ENCODE measurements at regions not wholly inside any gene's neighbourhood (a gene's known extent, or its start where the extent isn't known, plus 50 kb on each side); places are given as distances from the start of the nearest gene placed in this dataset.
A peak's percentile ranks its signal among the peaks of the same experiment; 100 is the strongest.

DNA sequence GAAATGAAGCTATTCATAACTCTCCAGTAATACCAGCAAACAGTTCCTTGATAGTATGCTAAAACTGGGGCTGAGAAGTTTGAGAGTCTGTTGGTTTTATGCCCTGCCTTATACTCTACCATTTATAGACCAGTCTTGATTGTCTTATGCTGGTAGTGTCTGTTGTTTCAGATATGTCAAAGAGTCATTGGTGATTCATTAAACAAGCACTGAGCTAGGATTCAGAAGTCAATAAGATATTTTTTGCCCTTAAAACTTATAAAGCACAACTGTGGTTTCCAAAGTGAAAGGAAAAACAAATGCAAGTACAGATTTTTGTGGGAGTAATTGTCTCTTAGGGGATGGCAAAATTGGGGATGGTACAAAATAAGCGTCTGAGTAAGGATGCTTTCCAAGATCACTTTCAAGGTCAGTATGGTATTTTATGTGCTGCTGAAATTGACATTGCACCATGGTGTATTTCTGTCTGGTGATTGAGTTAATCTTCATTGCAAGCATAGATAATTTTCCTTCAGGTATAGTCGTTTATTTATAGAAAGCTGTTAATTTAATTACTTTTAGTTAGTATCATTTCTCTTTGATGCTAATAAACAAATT, 289.5 kb upstream of the E2F7 start:
- no peak for DNase-seq (ENCODE audit: low spot score)
- FAIRE-seq = no peak

DNA sequence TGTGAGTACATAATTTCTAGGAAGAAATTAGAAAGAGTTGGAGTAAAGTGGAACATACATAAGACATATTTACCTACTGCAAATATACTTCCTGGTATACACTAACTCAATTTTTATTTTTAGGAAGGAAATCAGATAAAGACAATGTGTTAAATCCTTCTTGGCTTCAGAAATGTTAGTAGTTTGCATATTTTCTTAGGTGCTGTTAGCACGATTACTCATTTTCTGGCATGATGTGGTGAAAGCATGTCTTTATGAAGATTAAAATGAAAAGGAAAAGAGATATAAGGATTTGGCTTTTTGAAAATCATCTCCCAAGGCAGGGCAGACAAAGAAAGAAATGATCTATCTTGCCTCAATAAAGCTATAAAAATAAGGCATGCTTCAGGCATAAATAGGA, 287.6 kb upstream of the E2F7 start:
- FAIRE-seq = no peak
- no peak for DNase-seq (ENCODE audit: low spot score)

DNA sequence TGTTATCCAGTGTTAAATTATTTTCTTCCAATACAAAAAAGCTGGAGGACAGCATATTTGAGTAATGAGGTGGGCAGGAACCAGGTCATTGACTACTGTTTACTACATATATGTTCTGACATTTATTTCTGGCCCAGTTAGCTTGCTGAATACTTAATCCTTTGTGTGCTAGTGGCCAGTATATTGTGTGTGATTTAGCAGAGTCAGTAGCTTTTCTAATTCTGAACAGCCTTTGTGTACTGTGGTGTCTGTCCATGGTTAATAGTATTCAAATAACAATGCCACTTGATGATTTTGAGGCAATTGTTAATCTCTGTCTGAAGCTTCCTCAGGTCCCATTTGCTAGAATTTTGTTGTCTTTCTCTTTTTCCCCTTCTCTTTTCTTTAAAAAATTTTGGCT, 286.5 kb upstream of the E2F7 start:
- no peak for DNase-seq (ENCODE audit: low spot score)
- no peak for FAIRE-seq

DNA sequence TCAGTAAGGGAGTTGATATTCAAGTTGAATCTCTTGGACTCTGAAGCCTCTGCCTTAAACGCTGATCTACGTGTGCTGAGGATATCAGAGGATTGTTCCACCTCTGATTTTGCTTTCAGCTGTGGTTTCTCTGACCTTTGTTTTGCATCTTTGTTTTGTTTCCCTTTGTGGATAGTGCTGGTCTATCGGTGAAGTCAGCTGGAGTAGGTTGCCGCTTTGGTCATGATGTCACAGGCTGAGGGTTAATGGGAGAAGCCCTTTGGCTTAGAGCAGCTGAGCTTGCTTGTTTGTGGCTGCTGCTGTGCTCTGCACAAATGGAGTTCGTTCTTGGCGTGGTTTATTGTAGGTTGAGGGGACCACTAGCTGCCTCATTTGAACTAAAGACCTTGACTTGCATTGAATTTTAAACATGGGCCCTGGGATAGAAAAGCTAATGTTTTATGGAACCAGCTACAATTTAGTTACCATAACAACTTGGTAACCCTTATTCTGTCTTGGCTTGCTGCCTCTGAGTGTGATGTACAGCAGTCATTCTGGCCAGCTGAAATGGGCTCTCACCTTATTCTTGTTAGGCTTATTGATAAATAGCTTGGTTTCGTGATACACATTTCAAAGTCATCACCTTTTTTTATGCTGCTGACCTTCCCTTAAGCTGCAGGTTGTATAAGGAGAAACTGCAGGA, 284.5 kb upstream of the E2F7 start:
- DNase-seq (ENCODE audit: low spot score) = no peak
- no peak for FAIRE-seq

DNA sequence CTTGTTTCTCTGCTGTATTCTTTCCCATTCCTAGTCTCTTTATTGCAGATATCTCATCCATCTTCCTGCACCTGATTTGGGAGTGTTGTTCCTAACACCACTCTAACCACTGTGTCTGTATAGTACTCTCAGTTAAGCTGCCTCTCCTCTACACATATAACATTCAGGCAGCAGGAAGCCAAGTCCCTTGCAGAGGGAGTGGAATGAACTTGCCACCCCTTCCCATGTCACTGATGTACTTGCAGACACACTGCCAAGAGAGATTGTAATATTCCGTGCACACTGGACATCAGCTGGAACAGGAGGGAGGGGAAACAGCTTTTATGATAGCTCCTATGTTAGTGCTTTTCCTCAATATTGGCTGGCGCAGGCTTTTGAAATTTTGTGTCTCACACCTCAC, 281.6 kb upstream of the E2F7 start:
- FAIRE-seq = no peak
- DNase-seq (ENCODE audit: low spot score) = no peak

DNA sequence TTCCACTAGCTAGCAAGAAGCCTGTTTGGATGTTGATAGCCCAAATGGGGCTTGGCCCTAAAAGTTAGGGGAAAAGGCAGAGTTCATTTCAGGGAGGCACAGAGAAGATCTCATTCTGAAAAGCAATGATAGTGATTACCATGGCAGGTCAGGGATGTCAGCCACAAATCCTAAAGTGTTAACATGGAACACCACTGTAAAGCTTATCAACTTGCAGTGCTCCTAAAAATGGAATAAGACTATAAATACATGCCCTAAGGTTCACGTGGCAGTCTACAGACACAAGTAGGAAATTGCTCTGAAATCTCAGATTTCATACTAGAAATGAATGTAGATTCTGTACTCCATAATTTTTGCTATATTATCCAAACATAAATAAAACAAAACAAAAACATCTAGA, 280.0 kb upstream of the E2F7 start:
- no peak for FAIRE-seq
- no peak for DNase-seq (ENCODE audit: low spot score)

DNA sequence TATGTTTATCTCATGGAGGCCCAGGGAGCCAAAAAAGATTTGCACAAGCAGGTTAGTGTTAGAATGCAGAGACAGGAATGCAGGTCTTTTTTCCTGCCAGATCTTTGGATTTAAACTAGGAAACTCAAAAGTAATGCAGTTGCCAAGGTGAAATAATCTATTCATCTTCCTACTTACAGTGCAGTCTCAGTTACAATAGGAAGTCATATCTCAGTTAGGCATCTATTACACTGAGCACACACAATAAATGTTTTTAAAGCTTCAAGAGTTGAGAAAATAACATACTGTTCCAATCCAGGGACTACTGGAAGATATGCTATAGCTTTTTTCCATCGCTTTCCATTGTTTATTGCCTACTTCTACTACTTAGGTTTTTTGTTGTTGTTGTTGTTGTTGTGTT, 279.3 kb upstream of the E2F7 start:
- FAIRE-seq = no peak
- no peak for DNase-seq (ENCODE audit: low spot score)

DNA sequence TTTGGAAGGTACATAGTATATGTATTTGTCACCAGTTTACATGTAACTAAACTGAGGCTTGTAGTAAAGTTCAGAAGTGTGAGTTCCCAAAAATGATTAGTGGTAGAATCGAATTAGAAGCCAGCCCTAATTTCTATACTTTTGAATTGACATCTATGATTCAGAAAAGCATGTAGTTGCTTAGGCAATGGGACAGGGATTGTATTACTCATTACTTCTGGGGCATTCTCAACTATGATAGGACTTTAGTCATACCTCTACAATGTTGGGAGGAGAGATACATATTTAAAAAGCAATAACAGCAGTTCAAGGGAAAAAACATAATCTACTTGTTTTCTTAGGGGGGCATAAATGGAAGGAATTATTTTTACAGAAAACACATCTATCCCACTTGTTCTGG, 277.9 kb upstream of the E2F7 start:
- DNase-seq (ENCODE audit: low spot score) (no peak), FAIRE-seq (no peak)

DNA sequence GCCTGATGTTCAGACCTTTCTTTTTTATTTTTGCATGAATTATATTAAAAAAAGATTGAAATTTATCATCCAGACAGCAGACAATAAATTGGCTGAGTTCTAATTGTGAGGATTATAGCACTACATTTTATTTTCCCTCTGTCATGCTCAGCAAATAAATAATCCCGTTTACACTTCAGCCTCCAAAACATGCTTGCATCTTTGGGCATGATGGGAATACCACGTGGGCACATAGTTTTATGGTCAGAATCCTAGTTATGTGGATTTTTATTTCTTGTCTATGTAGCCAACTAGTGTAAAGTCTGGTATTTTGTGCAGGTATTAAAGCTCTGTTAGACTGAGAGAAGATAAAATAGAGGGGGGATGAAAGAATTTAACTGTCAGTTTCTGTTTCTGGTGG, 276.9 kb upstream of the E2F7 start:
- FAIRE-seq (no peak), DNase-seq (ENCODE audit: low spot score) (no peak)

DNA sequence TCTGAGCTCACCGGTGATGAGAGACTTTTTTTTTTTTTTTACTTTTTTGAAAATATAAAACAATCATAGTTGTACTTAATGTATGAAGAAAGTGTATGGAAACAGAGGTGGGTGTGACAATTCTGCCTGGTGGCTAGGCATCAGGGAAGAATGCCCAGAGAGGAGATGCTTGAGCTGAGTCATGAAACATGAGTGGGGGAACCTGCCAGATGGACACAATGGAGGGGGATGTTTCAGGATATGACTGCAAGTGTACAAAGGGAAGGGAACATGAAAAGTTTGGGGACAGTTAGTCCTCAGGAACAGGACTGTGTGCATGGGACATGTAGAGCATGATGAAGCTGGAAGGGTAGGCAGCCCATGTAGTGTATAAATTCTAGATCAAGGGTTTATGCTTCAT, 274.2 kb upstream of the E2F7 start:
- FAIRE-seq (no peak), DNase-seq (ENCODE audit: low spot score) (no peak)

DNA sequence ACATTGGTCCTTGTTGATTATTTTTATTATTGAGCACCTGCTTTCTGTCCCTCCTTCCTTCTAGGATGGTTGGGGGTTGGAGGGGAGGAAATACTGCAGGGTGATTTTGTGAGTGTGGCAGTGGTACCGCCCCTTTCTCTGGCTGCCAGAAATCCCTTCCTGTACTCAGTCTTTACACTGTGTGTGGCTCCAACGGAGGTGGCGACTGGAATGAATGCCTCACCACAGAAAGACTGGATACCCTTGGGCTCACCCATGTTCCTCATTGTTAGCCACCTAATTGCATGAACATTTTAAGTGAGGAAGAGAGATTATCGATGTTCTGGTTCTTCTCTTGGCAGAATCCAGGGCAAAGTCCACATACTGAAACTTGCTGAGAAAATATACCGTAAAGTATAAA, 272.0 kb upstream of the E2F7 start:
- DNase-seq (ENCODE audit: low spot score) = no peak
- FAIRE-seq = no peak

DNA sequence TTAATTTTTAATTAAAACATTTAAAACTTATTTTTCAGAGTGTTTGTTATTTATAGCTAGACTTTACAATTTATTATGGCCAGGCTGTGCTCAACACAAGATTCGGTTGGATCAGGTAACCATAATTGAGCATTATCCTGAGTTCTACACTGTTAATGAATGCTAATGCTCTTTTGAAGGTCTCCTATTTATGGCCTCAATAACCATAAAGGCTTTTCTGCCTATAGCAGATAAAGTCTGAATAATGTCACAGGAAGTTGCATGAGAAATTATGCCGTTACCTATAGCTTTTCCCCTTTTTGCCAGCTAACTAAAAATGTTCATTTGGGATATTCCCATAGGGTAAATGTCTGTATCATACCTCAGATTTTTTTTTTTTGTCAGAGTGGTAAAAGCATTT, 269.4 kb upstream of the E2F7 start:
- FAIRE-seq (no peak), DNase-seq (ENCODE audit: low spot score) (no peak)

DNA sequence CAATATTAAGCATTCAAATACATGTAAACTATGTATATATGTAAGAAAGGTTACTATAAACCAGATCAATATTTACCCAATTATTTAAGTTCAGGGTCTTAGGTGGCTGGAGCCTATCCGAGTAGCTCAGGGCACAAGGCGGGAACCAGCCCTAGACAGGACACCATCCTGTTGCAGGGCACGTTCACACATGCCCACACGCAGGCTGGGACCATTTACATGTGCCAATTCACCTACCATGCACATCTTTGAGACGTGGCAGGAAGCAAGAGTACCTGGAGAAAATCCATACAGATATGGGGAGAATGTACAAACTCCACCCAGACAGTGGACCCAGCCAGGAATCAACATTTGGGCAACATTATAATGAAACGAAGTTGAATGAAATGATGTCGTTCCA, 263.0 kb upstream of the E2F7 start:
- FAIRE-seq (no peak), DNase-seq (ENCODE audit: low spot score) (no peak)

DNA sequence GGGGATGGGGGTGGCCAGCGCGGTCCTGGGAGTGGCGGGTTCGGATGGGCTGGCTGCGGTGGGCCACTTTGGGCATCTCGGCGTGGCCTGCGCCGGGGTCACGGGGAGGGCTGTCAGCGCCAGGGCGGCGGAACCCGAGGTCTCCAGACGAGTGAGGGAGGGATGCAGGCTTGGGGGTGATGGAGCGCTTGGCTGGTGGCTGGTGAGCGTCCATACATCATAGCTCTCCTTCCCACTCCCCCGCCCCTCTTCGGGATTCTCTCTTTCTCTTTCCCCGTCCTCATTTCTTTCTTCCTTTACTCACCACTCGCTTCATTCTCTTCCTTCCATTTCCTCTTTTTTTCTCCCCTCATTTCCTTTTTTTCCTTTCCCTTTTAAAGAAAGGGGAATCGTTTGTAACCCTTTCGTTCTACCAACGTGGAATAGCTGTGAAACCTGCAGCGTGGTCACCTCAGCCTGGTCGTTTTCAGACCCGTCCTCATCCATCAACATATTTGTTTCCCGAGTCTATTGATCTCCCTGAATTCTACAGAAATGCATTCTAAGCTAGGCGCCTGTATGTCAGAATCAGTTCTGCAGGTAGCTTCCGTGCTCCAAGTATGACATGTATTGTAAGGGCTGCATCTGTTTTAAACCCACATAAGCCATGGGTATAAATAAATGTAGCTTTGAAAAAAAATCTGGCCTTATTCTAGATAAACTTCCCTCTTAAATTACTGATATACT, 260.3 kb upstream of the E2F7 start:
- DNase-seq (ENCODE audit: low spot score) (no peak), FAIRE-seq (no peak)

DNA sequence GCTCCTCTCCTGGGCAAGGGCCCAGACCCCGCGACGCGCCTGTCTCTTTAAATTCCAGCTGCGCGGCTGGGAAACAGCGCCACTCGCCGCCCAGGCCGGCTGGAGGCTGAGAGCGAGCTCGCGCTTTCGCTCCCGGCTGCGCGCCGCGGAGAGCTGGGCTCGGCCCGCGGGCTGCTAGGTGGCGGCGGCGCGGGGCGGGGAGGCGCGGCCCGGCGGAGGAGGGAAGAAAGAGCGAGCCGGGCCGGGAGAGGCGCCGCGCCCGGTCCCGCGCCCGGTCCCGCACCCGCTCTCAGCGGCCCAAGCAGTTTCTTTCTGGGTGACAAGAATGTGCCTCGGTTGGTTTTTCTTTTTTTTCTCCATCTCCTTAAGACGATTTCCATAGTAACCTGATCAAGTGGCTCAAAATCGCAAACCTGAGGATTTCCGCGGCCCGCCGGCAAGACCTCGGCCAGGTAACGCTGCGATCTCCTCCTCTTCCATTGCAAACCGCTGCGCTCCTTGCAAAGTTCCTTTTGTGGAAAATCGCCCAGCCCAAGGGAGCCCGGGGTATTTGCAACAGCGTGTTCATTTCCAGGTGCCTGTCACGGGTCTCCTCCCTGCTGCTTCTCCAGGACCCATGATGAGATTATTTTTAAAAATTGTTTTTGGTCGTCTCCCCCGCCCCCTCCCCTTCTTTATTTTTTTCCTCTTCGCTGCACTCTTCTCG, 259.5 kb upstream of the E2F7 start:
- FAIRE-seq = no peak
- DNase-seq (ENCODE audit: low spot score) = peak; percentile 26

DNA sequence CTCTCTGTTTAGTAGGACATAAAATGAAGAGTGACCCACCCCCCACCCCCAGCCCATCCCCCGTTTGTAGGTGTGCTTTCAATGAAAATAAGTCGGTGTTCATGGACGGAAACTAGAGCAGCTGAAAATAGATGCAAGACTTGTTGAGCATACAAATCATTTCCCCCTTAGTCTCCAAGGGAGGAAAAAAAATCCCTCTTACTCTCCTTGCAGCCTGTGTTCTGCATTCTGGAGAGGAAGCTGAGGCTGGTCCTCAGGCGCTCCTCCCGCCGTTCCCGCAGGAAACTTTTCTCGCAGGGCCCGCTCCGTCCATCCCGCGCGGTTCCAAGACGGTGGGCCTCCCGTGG, 259.0 kb upstream of the E2F7 start:
- DNase-seq (ENCODE audit: low spot score) = no peak
- no peak for FAIRE-seq

DNA sequence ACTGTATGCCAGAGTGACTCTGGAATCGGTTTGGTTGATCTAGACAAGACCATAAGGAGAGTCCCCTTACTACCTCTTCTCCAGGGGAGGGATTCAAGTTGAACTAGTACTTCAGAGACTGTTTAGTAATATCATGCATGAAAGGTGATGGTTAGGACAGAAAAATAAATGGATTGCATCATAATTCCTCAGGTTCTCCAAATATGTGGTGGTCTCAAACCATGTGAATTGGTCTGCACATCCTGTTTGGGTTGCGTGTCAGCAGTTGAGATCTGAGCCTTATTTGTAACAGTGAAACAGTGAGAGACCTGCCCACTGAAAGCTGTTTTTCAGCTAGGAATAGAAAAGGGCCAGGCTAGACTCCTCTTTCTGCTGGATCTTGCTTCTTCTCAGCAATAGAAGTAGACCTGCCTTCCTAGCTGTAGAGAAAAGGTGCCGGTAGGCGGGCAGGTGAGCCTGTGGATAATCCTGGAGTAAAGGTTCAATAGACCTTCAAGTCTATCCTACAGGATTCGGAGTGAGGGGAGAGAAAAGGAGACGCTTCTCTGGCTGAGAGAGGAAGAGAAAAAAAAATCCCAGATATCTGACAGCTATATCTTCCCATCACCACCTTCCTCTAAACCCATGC, 258.5 kb upstream of the E2F7 start:
- FAIRE-seq (no peak), DNase-seq (ENCODE audit: low spot score) (no peak)

DNA sequence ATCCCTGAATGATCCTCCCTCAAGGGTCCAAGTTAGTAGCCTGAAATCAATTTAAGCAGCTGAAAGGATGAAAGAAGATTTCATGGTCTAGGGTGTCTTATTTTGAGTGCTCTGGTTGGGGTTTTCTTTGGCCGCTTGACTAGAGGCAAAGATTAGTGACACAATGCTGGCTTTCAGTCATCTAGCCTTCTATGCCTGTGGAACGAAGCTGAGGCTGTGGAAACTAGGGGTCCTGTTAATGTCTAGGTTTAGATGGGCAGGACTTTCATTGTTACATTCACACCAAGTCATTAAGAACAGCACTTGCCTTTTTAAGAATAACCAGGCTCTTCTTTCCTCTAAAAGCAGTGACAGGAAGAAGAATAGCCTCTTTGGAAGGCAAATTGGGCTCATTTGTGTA, 253.8 kb upstream of the E2F7 start:
- FAIRE-seq (no peak), DNase-seq (ENCODE audit: low spot score) (no peak)

DNA sequence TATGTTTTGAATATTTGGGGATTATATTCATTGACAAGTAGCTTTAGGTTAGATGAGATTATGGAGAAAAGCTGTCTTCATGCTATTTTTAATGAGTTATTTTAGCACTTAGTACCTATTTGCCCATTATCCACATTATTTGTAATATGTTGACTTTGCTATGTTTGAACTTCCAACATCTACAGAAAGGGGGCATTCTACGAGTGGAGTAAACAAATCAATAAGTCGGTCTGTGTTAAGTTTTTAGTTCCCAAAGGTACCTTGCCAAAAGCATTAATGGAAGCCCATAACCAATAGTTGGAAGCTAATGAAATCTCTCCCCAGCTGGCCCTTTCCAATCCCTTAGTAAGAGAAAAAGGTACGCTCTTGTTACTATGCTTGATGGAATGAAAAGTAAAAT, 250.0 kb upstream of the E2F7 start:
- DNase-seq (ENCODE audit: low spot score) = no peak
- no peak for FAIRE-seq

DNA sequence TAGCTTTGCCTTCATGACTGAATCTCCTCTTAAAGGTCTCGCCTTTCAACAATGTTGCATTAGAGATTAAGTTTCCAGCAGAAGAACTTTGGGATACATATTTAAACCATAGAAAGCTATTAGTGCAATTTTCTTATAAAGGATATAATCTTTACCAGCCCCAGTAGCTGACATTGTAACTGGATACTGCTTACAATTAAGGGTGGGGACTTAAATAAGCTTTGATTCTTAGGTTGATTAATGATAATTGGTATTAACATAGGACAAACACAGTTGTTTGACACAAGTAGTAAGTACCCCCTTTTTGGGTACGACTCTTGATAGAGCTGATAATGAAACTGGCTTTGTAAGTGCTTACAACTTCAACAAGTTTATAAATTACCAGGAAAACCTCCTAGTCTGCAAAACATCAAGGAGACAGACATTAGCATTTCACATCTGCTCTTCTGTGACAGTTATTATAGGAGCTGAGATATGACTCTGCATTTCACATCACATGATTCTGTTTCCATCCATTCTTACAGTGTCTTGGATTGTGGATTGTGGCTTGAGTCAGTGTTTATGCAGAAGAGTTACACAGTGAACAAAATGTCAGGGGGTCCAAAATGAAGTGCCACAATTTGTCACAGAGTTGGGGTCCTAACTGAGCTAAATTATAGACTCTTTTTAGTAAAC, 249.1 kb upstream of the E2F7 start:
- no peak for DNase-seq (ENCODE audit: low spot score)

DNA sequence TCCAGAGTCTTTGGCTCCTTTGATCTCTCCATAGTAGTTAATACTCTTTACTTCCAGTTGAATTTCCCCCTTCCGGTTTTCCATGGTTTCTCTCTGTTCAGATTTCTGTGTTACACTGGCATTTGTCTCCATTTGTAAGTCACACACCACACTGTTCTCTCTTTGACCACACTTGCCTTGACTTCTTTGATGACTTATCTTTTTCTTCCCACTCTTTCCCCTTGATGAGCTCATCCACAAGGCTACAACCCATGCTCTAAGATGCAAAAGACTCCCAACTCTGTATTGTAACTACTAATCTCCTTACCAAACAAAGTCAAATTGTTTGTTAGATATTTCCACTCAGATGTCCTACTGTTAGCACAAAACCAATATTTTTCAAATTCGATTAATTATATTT, 242.7 kb upstream of the E2F7 start:
- FAIRE-seq = no peak
- DNase-seq (ENCODE audit: low spot score) = no peak

More for the DNA sequence above, 249.1 kb upstream of the E2F7 start:
- FAIRE-seq = no peak

DNA sequence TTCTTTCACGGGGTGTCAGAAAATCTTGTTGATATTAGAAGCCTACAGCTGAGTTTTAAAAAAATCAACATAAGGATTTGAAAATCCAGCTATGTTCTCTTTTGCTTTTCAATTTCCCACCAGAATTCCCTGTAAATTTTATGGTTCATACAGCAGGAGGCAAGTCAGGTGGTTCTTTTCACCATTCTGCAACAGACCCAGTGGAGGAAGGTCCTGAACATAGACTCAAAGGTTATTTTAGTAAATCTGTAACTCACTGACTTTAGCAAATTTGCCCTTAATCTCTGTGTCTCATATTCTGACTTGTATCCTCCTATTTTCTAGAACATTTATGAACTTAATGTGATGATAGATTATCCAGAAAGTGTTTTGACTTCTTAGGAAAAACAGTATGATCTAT, 235.4 kb upstream of the E2F7 start:
- FAIRE-seq (no peak), DNase-seq (ENCODE audit: low spot score) (no peak)

All from RCC 7860 (cell line).